ENCODE measurements at regions not wholly inside any gene's neighbourhood (a gene's known extent, or its start where the extent isn't known, plus 50 kb on each side); places are given as distances from the start of the nearest gene placed in this dataset.

DNA sequence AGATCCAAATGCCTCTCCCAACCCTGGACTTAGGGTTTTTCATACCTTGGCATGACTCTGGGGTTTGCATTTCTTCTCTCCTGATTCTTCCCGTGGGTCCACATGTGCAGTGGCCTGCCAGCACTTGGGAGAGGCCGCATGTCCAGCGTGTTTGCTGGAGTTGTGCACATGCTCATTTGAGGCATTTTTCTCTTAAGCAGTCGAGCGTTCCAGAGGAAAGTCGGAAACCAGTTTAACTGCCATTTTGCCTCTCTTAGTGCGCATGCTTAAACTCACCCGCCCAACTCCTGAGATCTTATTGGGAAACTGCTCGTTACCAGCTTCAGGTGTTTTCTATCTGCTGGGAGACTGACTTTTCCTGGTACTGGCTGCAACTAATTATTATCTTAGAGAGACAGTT is 888.4 kb upstream of the PHF14 start:
- Histone ChIP-seq H3K9ac (ENCODE audit: extremely low read depth, insufficient read length, low read length) (no peak overlapping the region), H2BK5ac (ENCODE audit: insufficient read length, low read length) (no peak overlapping the region), H3K18ac (ENCODE audit: insufficient read length, low read depth, low read length) (no peak overlapping the region), H3K14ac (ENCODE audit: insufficient read depth, low read length) (no peak overlapping the region), H3K23me2 (ENCODE audit: insufficient read length, low read depth, low read length, poor library complexity, severe bottlenecking) (no peaks in the 10 kb centered on the region), H3K56ac (ENCODE audit: insufficient read length, low read depth, low read length) (no peak overlapping the region), H3K4ac (ENCODE audit: low read depth, low read length) (no peak overlapping the region), H3K79me1 (ENCODE audit: insufficient read depth, low read depth, low read length, poor library complexity, severe bottlenecking) (no peaks in the 10 kb centered on the region), H3K23ac (ENCODE audit: insufficient read length, low read depth, low read length) (no peak overlapping the region), H2BK12ac (ENCODE audit: insufficient read length, low read depth, low read length) (no peak overlapping the region), H4K5ac (ENCODE audit: insufficient read length, low read depth, low read length) (no peak overlapping the region), H3K9me3 (ENCODE audit: control insufficient read depth, low read depth, low read length) (no peaks in the 10 kb centered on the region), H2AFZ (ENCODE audit: low read length) (no peak overlapping the region), H3K4me1 (ENCODE audit: insufficient read depth, low read length) (no peaks in the 10 kb centered on the region), H3T11ph (ENCODE audit: low read length) (no peak overlapping the region), H3K79me2 (ENCODE audit: insufficient read depth, low read length) (no peaks in the 10 kb centered on the region), H2BK15ac (ENCODE audit: low read depth, low read length) (no peak overlapping the region), H3K4me2 (ENCODE audit: insufficient read depth, insufficient read length, low read length) (no peak overlapping the region), H2BK120ac (ENCODE audit: low read depth, low read length, poor library complexity, severe bottlenecking) (no peak overlapping the region), H4K20me1 (ENCODE audit: control insufficient read depth, insufficient read depth, insufficient read length) (no peaks in the 10 kb centered on the region), H3K27ac (ENCODE audit: insufficient read length, low read depth, low read length) (no peak overlapping the region), H4K91ac (ENCODE audit: insufficient read length, low read depth, low read length) (no peak overlapping the region), H4K8ac (replicated peaks; ENCODE audit: insufficient read length, low read depth, low read length) (no peak overlapping the region), H2AK5ac (ENCODE audit: insufficient read length, low read length) (no peak overlapping the region), H2BK20ac (ENCODE audit: low read depth, low read length, poor library complexity, severe bottlenecking) (no peak overlapping the region), H3K27me3 (ENCODE audit: insufficient read depth, low read length) (no peaks in the 10 kb centered on the region)
- WGBS (ENCODE audit: extremely low coverage, insufficient read length, low lambda C conversion rate): no CpG with 5 or more reads among the region's 9 CpGs
- no peaks in the 10 kb centered on the region for H3K36me3 Mint-ChIP-seq (ENCODE audit: insufficient read depth in 1 of 3, low read depth in 3 of 3)
- no peaks in the 10 kb centered on the region for H3K9me3 Mint-ChIP-seq
- DNase-seq: no peak
- TF ChIP-seq, protein P1, sequence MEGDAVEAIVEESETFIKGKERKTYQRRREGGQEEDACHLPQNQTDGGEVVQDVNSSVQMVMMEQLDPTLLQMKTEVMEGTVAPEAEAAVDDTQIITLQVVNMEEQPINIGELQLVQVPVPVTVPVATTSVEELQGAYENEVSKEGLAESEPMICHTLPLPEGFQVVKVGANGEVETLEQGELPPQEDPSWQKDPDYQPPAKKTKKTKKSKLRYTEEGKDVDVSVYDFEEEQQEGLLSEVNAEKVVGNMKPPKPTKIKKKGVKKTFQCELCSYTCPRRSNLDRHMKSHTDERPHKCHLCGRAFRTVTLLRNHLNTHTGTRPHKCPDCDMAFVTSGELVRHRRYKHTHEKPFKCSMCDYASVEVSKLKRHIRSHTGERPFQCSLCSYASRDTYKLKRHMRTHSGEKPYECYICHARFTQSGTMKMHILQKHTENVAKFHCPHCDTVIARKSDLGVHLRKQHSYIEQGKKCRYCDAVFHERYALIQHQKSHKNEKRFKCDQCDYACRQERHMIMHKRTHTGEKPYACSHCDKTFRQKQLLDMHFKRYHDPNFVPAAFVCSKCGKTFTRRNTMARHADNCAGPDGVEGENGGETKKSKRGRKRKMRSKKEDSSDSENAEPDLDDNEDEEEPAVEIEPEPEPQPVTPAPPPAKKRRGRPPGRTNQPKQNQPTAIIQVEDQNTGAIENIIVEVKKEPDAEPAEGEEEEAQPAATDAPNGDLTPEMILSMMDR (conservative IDR thresholded peaks at IDR 0.05): no peak
- H3K27ac Mint-ChIP-seq: no peak overlapping the region
- peaks cover 21 to 24% of the 10 kb centered on the region in 2 experiments for H3K4me1 Mint-ChIP-seq
- no peak overlapping the region for H3K4me3 Mint-ChIP-seq
- no peaks in the 10 kb centered on the region for H3K27me3 Mint-ChIP-seq (ENCODE audit: low read depth)

Data from H9 (cell line).